MM.1S (cell line): ENCODE measurements at regions not wholly inside any gene's neighbourhood (a gene's known extent, or its start where the extent isn't known, plus 50 kb on each side); places are given as distances from the start of the nearest gene placed in this dataset.

ENCODE experiments used
- CTCF ChIP-seq: fragments of 300-600 bp; sonication (generic); IDR thresholded peaks from 2 replicates; pipeline ENCODE4 v1.5.1; 2016; ENCODE audit warnings: antibody characterized with exemption, low read length, mixed read lengths
- EZH2 ChIP-seq: fragments of 300-600 bp; sonication (generic); optimal IDR thresholded peaks from 2 replicates; pipeline ENCODE3; 2017; ENCODE audit warnings: low read depth, mild to moderate bottlenecking, antibody characterized with exemption, low read length, mixed read lengths
- EZH2phosphoT487 ChIP-seq: fragments of 300-600 bp; sonication (generic); IDR thresholded peaks from 2 replicates; pipeline ENCODE4 v1.6.1; 2018; ENCODE audit warnings: antibody characterized with exemption, low read length

- TF ChIP-seq CTCF: no peak
- TF ChIP-seq EZH2phosphoT487: no peak
- TF ChIP-seq EZH2: no peak
Measured at GRCh38 chr18:73381016-73381698, 513.4 kb upstream of the NETO1 start.
